HT-29 (cell line): ENCODE measurements at regions not wholly inside any gene's neighbourhood (a gene's known extent, or its start where the extent isn't known, plus 50 kb on each side); places are given as distances from the start of the nearest gene placed in this dataset.

Experiments used
- DNase-seq: peaks from one replicate; pipeline ENCODE4 v3.0.0-alpha.2; 2015; ENCODE audit warnings: low spot score

DNA sequence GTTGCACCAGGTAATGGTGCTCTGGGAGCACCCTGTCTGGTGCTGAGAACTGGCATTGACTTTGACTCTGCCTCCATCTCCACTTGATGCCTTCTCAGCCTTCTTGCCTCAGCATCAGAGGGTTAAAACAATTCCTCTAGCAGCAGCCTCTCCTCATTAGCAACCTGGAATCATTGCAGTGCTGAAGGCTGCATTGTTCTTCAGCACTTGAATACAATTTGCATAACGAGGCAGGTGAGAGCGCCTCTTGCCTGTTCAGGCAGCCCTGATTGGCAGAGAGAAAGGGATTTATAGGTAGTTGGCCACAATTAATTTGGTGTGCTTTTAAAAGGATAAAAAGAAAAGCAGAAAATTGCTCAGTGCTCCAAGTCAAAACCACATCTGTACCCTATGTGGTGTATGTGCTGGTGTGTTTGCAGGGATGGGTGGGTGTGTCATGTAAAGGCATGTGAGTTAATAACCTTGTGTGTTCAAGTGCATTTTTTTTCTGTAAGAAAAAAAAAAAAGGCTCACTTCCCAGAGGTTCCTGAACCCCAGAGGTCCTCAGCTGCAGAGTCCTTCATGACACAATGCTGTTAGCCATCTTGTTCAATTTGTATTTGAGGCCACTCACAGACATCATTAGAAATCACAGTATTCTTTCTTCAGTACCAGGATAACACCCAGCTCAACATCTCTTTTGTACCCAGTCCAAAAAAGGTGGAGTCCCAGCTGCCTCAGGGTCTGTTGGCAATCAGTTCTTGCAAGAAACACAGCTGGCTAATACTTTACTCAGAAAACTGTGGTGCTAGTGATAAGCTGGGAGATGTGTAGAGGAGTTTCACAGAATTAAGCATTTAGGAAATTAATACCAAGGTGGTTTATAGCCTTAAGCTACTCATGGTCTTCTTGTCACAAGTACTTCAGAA lies 385.6 kb downstream of the GRIN2B start:
- no peak for DNase-seq

DNA sequence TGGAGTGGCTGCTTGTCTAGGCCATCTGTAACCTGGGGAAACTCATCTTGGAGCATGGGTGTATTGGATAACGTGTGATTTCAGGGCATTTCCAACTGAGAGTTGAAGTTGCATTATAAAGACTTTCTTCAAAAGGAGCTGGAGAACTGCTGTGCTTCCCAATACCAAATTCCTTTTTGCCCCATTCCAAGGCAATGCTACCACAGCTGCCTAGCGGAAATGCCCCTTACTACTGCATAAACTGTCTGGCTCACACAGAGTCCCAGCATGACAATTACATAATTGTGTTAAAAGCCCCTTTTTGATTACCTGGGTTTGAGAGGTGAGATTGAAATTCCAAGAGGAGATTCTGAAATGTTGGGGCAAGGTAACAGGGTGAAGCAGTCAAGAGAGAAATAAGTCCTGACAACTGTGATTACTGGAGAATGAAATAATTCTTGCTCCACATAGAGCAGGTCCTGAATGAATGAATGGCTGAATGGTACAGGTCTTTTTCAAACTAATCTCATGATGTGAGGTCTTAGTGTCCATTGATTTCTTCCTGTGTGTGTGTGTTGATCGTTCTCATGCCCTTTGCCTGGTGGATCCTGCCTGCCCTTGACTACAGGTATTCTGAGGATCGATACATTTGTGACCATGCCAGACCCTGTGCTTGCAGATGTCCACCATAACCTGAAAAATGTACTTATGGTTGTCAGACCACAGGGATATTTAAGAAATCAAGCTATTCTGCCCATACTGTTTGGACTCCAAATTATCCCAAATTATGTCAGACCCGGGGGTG lies 386.5 kb downstream of the GRIN2B start:
- no peak for DNase-seq

DNA sequence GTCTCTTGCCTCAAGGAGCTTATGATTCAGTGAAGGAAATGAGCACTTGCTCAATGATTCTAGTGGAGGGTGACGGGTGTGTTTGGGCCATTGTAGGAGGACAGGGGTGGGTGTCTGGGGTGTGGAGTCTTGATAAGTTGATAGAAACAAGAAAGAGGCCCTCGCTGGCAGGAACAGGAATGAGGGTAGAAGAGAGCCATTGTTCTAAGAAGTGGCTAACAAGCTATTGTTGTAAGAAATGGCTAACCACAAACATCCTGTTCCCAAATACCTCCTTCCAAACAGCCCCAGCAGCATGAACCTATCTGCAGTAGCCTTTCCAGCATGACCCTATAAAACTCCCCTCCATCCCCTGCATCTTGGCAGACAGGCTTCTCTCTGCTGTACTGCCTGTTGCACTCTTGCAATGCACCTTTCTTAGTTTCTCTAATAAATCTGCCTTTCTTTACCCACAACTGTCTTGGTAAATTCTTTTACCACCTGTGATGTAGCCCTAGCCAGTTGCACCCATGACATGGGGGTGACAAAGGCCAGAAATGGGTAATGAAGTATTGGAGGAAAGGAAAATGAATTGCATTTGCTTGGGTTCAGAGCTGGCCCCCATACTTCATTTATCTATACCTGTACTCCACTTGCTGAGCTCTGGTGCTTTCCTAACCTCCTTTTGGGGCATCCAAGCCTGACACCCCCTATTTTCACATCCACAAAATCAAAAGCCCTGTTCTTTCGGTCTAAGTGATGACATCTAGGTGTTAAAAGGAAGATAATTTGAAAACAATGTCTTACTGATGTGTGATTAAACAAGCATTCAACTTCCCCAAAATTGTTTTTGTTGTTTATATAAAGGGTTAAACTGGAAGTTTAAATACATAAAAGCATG lies 389.1 kb downstream of the GRIN2B start:
- no peak for DNase-seq

DNA sequence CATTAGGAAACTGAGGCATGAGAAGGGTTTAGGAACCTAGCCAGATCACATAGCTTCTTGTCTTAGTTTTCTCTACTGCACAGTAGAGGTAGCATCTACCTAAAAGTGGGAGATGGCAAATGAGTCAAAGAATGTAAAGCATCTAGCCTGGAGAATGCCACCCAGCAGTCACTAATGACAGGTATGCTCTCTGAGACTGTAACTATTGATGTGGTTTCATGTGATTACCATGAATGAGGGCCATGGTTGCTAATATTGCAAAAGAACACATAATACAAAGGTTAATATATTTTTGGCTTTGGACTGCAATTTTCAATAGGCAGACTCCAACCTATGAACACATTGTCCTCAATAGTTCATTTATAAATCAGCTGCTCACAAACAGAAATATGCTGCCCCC lies 389.9 kb downstream of the GRIN2B start:
- DNase-seq: no peak

GRCh38 chr12:13591059-13591458 lies 390.3 kb downstream of the GRIN2B start:
- no peak for DNase-seq

DNA sequence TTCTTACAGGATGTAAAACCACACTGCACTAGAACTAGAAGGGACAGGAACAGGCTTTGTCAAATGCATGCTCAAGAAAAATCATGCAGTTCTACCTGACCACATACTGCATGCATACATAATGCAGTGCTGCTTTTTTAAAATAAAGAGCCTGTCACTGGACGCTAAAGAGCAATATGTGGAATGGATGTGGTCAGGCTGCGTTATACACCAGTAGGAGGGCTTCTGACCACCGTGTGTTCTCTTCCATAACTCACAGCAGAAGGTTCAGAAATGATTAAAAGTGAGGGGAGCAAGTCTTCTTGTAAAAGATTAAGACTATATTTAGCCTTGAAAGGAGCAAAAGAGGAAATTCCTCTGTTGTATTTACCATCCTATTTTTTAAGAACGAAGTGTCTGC lies 392.0 kb downstream of the EMP1 start:
- no peak for DNase-seq

GRCh38 chr12:13587721-13588390 lies 391.3 kb downstream of the EMP1 start:
- no peak for DNase-seq

GRCh38 chr12:13586361-13586760 lies 389.8 kb downstream of the EMP1 start:
- DNase-seq: no peak

GRCh38 chr12:13584541-13584940 lies 388.0 kb downstream of the EMP1 start:
- no peak for DNase-seq

- DNase-seq: no peak
These were observed 387.1 kb downstream of the EMP1 start for GRCh38 chr12:13583630-13584029.

- no peak for DNase-seq
These were observed 385.9 kb downstream of the EMP1 start for GRCh38 chr12:13582421-13582820.

GRCh38 chr12:13581031-13581430 lies 384.5 kb downstream of the EMP1 start:
- DNase-seq: peak; percentile 25

DNA sequence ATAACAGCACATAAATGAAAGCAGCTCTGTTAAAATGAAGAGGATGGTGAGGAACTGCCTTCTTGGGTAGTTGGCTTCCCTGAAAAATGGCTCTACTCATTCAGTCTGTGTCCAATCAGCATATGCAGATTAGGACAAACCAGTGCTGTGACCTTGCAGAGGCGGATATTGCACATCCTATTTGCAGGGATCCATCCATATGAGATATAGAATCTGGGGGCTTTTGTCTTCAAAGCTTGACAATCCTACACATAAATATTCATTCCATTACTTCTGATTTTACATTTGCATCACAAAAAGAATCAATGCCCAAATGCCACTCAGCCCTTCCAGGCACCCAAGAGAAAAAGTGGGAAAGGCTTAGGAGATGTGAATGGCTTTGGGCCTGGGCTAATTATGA lies 383.7 kb downstream of the EMP1 start:
- DNase-seq: no peak

- no peak for DNase-seq
These were observed 380.5 kb downstream of the EMP1 start for GRCh38 chr12:13576935-13577500.

GRCh38 chr12:13573698-13574321 lies 377.3 kb downstream of the EMP1 start:
- peak; percentile 25 for DNase-seq

- peak; percentile 18 for DNase-seq
These were observed 374.5 kb downstream of the EMP1 start for GRCh38 chr12:13571035-13571434.

GRCh38 chr12:13570005-13570694 lies 373.6 kb downstream of the EMP1 start:
- DNase-seq: peak; percentile 68

DNA sequence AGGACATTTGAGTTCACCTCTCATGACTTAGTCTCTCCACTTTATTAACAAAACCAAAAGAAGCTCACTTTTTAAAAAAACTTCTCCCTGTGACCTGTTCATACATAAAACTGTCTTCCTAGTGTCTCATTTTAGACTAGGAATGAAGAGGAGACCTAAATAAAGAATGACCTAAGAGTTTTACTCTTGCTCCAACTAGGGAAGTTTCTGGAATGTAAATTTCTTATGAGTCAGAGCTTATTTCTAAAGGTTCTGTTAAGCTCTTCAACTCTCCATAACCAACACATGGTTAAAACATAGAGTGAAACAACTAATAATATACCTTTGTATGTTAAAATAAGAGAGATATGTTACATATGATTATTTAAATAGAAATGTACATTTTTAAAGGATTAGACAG lies 369.8 kb downstream of the EMP1 start:
- no peak for DNase-seq

- DNase-seq: no peak
These were observed 367.8 kb downstream of the EMP1 start for GRCh38 chr12:13564266-13564810.

DNA sequence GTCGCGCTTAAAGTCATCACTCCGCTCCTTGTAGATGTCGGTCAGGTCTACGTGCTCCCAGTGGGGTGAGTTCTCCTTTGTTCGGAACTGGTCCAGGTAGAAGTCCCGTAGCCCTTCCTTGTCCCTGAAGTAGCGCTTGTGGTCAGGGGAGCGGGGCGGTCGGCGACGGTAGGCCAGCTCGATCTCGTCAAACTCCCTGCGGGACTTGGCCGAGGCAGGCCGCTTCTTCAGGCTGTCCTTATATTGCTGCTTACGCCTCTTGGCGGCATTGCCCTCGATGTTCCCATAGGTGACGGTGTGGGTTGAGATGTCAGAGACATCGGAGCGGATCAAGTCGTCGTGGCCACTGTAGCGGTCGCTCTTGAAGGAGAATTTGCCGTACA lies 367.2 kb downstream of the EMP1 start:
- no peak for DNase-seq
